Kidney tubule cell (primary cell): ENCODE measurements at regions not wholly inside any gene's neighbourhood (a gene's known extent, or its start where the extent isn't known, plus 50 kb on each side); places are given as distances from the start of the nearest gene placed in this dataset.
A peak's percentile ranks its signal among the peaks of the same experiment; 100 is the strongest.

Experiments
- DNase-seq: peaks from one replicate; pipeline ENCODE4 v3.0.0-alpha.2; 2018; ENCODE audit warnings: low spot score

DNA sequence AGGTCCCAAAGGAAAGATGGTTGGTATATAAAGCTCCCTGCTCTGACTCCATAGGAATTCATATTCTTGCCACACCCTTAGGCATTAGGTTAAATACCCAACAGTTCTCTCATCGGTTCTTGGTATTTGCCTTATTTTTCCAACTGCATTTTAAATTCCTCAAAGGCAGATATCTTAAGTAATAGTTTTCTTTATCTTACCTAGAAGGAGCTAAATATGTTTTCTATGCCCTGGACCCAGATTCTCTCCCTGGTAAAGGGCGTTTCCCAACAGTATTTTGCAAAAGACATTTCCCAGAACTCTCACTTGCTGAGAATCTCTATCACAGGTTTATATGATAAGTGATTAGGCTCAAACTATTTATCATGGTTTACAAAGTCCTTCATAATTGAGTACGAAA lies 158.6 kb upstream of the BDNF start:
- no peak for DNase-seq

DNA sequence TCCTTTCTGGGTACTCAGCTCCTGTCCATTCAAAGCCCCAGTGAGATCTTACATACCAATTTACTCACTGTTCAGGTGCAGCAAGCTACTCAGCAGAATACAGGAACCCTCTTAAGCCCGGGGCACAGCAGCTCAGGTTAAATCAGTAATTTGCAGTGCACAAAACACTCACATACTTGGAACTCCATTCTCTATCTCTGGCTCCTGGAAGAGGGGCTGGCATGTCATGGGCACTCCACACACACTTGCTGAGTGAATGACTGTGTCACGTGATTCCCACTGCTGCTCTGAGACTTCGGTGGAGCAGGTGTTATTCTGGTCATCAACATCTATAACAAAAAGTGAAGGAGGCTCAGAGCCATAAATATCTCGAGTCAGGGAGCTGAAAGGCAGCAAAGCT lies 157.3 kb upstream of the BDNF start:
- DNase-seq, result no peak

DNA sequence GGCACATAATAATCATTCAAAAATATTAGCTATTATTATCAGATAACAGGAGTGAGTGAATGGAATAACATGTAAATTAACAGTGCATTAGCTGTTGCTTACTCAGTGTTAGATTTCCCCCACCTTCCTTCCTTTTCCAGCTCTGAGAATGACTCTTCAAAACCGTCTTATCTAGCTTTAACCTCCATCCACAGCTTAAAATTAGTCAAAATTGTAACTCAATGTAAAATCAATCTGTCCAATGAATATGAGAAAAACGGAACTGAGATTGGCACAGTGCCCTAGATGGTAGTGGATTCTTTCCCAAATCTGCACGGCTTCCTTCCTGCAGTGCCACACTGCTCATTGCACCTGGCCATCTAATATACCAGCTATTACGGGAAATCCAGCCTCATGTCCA lies 156.8 kb upstream of the BDNF start:
- no peak for DNase-seq

DNA sequence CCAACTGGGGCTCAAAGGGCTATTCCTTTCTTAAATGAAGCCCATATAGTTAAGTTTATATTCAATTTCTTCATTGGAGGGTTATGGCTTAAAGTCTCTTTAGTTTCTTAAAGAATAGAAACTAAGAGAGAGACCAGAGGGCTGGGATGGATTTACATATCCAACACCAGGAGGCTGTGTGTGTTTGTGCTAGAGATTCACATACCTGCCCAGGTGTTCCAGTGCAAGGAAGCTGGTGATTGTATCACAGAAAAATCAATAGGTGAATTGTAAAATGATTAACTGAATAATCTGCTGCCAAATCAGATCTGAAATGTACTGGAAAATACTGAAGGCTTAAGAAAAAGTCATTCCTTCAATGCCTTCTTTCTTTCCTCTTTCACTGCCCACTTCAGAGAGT lies 148.2 kb upstream of the BDNF start:
- DNase-seq, result no peak

DNA sequence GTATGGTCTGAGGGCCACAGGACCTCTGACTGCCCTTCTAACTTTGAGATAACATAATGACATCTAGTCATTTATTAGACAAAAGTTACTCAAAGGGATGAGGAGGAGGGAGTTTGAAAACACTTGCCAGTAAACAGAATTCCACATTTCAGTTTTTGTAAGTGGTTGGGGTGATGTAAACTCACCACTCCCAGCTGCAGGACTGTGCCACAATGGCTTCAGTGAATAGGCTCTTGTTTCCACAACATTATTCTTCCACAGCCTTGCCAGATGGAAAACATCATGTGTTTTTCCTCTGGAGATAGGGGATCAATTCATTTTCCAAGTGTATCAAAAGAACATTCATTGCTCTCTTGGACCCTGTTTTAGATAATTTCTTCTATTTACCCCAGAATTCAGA lies 147.2 kb upstream of the BDNF start:
- no peak for DNase-seq

DNA sequence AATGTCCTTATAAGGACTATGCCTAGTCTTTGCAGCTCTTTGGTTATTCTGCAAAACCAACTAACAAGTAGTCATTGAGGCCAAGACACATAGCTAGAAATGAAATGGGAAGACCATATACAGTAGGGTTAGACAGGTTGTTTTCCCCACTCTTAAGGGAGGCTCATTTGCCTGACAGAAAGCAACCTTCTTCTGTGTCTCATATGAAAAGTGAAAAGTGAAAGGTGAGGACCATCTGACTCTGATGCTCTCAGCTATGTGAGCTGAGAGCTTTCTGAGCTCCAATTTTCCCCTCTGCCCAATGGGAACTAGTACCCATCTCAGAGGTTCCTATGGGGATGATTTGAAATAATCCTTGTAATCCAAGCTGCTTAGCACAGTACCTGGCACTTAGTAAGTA lies 142.0 kb upstream of the BDNF start:
- no peak for DNase-seq

DNA sequence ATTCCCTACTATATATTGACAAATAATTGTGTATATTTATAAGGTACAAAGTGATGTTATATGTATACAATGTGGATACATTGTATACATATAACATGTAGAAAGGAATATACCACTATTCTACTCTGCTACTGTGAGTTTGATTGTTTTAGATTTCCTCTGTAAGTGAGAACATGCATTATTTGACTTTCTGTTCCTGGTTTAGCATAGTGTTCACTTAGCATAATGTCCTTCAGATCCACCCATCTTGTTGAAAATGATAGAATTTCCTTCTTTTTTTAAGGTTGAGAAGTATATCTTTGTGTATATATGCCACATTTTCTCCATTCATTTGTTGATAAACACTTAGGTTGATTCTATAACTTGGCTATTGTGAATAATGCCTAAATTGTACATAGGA lies 140.8 kb upstream of the BDNF start:
- DNase-seq, result no peak

DNA sequence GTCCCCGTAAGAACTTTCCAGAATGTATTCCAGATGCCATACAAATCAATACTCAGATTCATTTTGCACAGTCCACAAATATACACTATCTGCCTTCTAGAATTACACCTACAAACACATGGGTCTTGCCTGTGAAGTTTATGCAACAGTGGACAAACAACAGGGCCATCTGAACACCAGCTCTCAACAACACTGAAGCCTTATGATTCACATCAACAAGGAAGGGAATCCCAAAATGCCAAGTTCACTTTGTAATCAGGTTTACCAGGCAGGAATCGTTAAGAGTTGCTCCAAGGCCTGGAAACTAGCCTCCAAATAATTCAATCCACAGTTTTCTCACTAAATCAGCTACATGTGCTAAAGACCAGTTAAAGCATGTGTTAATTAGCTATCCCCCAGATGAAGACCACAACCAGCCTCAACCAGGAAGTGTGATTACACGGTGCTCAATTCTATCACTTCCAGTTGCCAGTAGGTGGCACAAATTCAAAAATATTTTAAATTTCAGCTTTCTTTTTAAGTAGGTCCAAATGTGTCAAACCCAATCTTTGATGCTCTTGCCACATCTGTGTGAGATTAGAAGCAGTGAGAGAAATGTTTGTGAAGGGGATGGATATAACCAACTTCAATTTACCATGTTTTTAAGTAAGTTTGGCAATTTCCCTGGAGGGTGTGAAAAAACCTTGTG lies 139.1 kb upstream of the BDNF start:
- DNase-seq, result peak; percentile 43

DNA sequence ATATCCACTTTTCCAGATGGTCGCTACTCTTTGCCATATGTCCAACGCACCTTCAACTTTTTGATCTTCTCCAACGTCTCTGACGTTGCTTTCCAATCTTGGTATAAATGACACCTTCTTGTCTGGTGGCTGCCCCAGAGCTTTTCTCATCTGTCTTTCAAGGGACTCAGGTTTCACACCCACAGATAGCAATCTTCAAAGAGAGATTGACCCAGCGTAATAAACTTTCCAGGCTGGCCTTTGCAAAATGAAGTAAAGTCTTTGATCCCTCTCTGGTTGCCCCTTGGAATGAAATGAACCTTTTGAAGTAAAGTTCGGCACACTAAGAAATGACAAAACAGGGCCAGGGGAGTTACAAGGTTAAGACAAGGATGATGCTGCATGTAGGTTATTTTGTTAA lies 138.4 kb upstream of the BDNF start:
- DNase-seq, result no peak

DNA sequence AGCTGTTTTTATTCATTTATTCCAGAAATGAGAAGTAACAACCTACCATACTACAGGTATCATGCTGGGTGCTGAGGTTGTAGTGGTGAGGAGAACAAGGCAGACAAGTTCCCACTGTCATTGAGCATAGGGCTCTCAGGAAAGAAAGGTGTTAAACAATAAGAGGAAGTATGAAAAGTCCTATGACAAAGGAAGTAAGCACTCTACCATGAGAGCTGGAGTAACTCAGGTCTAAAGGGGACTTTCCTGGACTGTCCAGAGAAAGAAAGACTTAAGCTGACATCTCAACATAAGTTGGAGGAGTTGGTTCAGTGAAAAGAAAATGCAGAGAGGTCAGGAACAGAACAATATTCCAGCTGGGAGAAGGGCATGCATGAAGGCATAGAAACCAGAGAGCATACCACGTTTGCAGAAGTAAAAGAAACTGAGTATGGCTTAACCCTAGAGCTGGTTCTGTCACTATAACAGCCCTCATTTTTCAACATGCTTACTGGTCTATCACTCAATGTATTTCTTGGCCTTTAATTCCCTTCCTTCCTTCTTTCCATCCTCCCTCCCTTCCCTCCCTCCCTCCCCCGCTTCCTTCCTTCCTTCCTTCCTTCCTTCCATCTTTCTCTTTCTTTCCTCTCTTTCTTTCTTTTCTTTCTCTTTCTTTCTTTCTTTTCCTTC lies 137.8 kb upstream of the BDNF start:
- peak; percentile 16 for DNase-seq

DNA sequence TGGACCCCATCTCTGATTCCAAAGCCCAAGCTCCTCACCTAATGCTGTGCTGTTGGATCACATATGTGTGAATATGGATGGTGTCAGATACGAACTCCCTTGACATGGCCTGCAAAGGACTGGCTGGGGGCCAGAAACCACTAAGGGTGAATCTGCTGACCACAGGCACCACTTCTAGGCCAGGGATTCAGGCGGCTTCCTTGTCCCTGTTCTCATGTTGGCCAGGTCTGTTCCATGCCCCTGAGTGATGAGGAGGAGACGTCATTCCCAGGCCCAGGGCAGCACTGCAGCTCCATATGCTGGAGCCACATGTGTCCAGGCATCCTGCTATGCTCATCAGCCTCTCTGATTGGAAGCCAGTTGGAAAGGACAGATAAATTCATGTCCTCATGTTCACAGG lies 130.0 kb upstream of the BDNF start:
- DNase-seq, result peak; percentile 11

DNA sequence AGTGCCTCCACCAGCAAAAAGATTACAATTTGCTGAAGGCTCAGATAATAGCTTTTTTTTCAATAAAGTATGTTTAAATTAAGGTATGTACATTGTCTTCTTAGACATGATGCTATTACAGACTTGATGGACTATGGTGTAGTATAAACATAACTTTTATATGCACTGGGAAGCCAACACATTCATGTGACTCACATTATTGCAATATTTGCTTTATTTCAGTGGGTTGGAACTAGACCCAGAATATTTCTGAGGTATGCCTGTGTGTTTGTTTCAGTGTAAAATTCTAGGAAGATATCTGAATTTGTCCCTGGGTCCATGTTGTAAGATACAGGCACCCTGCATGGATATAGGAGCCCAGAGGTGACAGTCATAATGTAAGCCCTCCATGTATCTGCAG lies 120.0 kb upstream of the BDNF start:
- DNase-seq, result no peak

DNA sequence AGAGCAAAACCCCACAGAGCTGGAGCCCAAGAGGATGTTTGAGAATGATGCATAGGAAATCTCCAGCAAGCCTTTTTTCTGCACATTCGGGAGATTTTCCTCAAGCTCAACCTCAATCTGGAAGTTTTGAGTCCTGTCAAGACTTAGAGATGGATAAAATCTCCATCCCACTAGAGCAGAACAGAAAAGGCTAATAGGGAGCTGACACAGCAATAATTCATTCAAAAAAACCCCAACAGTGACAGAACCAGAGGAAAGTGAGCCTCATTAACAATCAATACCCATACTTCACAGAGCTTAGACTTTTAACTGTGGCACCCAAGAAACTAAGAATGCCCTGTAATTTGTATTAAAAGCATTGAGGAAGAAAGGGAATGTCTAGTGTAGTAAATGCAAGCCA lies 115.9 kb upstream of the BDNF start:
- DNase-seq, result no peak

DNA sequence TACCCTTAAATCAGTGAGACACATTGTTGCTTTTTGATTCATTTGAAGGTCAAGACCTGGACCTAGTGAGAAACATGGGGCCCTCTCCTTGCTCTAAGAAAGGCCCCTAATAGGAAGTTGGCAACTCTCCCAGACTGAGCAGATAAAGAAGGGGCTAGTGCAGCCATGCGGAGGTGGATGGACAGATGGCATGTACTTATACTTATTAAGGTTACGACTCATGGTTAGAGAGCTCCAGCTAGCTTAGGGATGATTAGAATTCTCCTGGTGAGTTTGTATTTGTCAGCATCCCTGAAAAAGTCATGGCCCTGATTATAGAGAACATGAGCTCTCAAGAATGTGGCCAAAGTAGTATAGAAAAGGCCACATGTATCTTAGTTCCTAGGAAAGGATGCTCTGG lies 112.1 kb upstream of the BDNF start:
- DNase-seq, result peak; percentile 49

DNA sequence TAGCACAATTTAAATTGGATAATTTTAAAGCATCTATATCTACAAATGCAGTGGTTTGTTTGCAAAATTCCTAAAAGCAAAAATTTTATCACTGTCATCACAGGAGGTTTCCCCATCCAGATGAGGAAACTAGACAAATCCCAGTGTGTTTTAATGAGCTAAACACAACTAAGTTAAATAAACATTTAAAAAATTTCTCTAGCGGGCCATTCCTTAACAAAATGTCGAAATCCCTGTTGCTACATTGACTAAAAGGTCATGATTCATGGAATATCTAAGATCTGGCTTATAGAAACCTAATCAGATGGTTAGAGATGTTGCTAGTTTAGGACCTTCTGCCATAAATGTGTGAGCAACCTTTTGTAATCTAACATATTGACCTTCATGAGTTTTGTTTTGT lies 107.3 kb upstream of the BDNF start:
- DNase-seq, result no peak

DNA sequence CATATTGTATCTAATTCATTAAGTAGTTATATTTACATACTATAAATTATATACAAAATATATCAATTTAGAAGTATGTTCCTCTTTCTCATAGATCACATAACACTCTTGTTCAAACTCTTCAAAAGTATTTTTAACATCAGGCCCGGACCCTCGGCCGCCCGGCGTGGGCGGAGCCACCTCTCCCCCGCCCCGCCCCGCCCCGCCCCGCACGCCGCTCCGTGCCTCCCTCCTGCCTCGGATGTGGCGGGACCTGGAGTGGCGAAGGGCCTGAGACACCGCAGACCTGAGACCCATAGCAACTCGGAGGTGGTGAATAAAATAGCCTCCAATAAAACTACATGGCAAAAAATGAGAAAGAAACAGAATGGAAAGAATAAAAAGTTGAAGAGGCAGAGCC lies 105.9 kb upstream of the BDNF start:
- DNase-seq, result no peak

DNA sequence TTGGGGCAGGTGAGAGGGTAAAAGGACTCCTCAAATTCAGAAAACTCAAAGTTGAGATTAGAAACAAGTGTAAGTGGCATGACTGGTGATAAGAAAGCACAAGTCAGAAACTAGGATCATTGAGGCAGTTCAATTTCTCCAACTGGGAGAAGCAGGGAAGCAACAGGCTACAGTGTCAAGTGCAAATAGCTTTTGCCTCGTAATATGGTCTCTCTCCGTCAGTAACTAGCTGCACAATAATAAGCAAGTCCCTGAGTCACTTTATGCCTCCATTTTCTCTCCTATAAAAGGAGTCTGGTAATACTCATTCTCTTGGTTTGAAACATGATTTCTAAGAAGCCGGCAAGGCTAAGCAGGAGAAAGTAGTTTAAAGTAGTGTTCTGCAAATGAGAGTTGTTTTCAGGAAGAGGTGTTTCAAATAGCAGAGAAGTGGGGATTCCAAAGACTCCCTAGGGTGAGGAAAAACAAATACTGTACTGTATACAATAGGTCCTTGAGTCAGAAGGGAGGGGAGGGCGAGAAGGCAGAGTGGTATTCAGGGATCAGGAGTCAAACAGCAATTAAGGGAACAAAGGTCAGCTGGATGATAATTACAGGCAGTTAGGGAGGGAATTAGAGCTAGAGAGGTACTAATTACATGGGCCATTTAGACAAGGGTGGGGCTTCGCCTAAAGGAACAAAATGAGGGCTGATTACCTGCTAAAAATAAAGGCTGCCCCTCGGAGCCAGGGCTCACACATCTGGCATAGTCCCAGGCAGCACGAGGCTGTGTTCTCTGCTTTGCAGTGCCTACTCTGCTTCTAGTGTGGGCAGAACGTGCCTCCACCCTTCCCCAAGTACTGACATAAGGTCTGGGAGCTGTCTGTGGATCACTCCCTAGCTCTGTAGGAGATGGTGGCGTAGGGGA lies 96.0 kb upstream of the BDNF start:
- no peak for DNase-seq

DNA sequence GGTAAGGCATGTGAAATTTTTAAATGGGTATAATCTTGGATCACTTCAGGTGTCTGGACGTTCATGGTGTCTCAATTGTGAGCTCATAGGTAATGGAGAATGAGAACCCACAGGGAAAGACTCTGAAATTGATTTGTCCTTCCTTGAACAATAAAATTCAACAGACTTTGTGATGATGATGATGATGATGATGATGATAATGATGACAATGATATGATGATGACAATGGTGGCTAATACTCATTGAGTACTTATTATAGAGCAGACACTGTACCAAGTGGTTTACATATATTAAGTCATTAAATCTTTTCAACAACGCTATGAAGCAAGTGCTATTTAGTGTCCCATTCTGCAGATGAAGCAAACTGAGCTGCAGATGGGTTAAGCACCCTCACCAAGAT lies 86.6 kb upstream of the BDNF start:
- DNase-seq, result no peak

DNA sequence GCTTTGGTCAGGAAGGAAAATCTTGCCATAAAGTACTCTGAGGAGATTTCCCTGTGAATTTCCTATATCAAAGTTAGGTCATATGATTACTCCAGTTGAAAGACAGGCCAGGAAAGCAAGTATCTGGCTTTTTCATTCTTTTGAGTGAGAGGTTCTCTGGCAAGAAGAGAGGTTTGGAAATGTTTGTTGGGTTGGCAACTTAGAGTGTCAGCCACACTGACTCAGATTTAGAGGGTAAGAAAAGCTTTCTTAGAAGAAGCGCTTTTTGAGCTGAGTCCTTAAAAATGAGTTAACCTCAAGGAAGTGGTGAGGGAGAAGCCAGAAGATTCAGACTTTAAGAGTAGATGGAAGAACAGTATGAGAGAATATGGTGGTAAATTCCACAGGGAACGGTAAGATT lies 86.1 kb upstream of the BDNF start:
- no peak for DNase-seq

DNA sequence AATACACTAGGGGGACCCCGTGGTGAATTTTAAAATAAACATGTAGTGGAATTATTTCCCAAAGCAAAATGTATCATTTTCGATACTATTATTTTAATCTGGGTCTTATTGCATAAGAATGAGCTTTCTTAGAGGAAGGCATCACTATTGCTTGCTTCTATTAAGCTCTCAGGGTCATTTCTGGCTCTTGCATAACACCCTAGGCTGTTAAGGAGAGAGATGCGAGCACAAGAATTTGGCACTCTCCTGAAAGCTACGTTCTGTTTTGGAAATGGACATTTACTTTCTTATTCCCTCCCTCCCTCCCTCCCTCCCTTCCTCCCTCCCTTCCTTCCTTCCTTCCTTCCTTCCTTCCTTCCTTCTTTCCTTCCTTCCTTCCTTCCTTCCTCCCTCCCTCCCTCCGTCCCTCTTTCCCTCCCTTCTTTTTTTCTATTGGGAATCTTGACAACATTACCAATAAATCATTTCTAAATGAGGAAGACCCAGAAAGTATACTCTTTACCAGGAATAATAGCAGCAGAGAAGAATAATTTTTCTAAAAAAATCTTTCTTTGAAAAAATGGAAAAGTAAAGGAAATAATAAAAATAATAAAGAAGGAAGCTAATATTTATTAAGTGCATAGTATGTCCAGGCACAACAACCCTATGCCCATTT lies 83.6 kb upstream of the BDNF start:
- no peak for DNase-seq

DNA sequence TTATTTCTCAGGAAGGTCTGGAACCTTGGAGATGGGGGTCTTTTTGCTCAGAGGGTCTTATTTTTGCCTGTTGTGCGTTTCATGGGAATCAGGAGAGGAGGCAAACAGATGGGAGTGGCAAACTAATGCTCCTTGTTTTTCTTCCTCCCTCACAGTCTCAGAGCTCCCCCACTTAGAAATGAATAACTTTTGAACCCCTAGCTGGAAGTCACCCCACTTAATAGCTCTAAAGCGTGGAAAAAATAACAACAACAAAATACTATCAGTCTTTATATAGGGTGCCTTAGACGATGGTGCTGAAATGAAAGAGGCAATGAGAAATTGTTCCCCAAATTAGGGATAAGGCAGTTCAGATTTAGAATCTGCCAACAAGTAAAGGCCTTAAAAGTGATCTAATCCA lies 76.8 kb upstream of the BDNF start:
- DNase-seq, result peak; percentile 7

DNA sequence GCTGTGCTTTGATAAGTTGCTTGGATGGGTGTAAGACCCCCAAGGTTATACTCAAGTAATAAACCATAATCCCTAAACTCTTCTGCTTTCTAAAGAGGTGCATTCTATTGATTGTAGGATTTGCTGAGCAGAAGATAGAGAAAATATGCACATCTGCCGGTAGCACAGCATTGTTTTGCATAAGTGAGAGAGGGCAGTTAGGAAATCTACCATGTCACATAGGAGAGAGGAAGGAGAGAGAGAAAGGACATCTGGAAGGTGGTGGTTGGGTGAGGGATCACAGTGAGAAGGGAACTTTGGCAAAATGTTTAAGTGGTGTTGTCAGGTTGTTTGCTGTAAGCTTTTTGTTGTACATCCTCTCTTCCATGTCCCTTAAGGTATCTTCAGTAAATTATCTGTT lies 73.6 kb upstream of the BDNF start:
- DNase-seq, result no peak

DNA sequence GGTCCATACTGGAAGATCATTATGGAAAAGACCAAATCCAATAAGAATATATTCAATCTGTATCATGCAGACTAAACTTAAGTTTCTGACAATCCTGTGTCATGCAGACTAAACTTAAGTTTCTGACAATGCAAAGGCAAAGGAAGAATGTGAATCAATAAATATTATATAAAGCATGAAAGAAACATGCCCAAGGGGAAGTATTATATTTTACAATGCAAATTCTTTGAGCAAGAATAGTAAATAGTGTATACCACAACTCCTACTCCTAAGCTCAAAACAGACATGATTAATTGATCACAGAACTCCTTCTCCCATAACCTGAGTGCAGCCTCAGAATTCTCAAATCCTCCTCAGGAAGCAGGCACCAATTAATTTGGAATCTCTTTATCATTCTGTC lies 71.3 kb upstream of the BDNF start:
- DNase-seq, result no peak
